HG03196 (cell line): ENCODE measurements at regions not wholly inside any gene's neighbourhood (a gene's known extent, or its start where the extent isn't known, plus 50 kb on each side); places are given as distances from the start of the nearest gene placed in this dataset.

Experiments
- ATAC-seq: cut with Tn5 transposase; IDR thresholded peaks from one replicate; pipeline ENCODE4 v1.9.1; 2021; ENCODE audit not compliant: unreplicated experiment

DNA sequence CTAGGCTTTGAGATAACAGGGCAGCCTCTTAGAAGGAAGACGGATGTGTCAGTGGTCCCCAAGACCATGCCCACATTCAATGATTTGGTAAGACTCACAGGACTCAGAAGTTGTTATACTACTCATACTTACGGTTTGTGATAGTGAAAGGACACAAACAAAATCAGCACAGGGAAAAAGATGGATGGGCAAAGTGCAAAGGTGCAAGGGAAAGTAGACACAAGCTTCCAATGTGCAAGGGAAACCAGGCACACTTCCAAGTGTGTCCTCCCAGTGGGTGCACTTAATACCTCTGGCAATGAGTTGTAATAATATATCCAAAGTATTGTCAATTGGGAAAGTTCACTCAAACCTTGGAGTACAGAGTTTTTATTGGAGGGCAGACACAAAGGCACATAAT, 53.8 kb upstream of the VCX start:
- ATAC-seq = no peak

DNA sequence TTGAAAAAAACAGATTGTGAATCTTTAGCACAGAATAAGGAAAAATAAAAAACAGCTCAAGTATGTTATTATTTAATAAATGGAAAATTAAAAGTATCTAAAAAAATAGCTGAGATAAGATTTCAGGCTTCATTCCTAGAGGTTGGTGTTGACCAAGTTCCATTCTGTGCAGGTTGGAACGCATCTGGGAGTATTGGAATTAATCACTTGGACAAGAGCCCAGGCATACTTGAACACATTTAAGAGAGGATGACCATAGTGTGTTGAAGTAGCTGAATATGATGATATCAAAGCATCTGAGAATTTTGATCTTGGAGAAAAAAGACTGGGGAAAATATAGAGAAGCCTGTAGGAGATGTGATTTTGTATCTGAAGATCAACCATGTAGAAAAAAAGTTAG, 54.6 kb upstream of the VCX start:
- ATAC-seq = no peak

DNA sequence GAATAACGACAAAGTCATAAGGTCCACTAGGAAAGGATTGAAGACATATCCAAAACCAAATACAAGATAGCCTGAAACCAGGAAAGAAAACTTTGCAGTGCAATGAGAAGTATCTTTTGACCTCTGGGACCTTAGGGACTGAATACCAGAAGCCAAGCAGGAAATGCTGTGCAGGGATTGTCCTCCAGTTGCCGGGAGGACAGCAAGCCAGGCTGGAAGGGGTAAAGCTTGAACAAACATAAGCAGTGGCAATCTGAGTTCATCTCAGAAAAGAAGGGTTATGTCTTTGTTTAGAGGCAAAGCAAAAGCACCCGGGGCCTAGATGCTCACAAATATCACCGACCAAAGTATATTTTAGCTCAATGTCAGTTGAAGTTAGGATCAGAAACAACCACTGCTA, 55.3 kb upstream of the VCX start:
- no peak for ATAC-seq

DNA sequence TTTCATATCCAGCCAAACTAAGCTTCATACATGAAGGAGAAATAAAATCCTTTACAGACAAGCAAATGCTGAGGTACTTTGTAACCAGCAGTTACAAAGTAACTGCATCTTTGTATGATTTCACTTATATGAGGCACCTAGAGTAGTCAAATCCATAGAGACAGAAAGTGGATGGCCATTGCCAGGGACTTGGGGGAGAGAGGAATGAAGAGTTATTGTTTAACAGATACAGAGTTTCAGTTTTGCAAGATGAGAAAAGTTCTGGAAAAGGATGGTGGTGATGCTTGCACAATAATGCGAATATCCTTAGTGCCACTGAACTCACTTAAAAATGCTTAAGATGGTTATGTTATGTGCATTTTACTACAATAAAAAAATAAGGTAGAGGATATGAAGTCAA, 58.4 kb upstream of the VCX start:
- no peak for ATAC-seq

DNA sequence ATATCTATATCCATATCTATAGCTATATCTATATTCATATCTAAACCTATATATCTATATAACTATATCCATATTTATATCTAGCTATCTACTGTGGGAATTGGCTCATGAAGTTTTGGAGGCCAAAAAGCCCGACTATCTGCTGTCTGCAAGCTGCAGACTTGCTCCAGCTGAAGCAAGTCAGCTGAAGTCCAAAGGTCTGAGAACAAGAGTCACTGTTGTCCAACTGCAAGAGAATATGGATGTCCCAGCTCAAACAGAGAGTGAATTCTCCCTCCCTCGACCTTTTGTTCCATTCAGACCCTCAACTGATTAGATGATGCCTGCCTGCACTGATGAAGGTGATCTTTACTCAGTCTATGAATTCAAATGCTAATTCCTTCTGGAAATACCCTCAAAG, 63.3 kb upstream of the VCX start:
- no peak for ATAC-seq

DNA sequence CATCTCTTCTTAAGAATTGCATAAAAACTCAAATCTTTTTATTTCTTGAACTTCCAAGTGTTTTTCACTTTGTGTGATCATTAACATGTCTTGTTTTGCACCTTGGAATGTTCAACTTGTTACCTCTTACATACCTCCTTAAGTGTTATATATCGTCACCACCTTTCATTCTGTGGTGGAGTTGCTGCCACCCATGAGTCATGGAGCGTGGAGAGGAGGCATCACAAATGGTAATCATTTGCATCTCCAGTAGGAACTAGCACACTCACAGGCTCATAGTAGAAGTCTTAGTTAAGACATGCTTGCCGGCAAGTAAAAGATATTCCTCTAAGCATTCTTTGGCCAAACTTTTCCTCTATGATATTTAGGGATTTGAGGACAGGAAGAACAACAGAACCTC, 67.0 kb upstream of the VCX start:
- ATAC-seq = no peak

DNA sequence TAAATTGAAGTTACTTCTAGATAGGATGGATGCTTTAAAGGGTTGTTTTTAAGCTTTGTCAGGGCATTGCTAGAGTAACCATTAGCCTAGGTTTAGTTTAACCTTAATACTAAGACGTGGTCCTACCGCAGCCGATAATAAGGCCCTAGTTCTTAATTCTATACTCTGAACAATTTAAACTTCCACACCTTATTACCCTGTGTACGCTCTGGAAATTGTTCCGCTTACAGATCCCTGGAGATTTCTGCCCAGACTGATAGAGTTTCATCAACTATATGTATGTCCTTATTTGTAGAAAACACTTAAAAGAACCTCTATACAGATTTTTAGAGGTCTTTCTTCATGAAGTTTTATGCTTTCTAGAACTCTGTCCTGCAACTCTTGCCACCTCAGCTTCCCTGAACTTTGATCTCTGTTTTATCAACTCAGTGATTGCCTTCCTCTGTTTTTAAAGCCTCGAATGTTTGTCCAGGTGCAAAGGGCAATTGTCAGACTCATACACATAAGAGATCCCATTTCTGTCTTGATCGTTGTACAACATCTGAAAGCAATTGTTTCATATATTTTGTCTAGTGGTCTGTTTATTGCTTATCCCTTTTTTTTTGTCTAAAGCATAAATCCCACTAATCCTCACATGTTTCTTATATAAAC, 71.1 kb upstream of the VCX start:
- no peak for ATAC-seq

DNA sequence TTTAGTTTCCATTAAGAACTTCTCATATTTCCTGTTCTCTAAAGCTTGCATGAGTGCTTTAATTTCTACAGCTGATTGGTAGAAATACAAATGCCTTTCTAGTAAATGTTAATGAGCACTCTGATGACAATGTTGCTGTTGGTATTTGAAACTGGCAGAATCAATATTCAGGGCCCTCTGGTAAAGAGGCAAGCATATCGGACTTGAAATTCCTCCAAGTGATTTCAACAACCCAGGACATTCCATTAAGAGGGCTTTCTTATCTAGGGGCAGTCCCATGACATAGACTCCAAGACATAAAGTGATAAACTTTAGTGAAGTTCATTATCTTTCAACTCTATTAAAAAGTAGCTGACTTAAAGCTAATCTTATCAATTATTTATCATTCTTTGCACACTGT, 83.1 kb upstream of the VCX start:
- no peak for ATAC-seq

DNA sequence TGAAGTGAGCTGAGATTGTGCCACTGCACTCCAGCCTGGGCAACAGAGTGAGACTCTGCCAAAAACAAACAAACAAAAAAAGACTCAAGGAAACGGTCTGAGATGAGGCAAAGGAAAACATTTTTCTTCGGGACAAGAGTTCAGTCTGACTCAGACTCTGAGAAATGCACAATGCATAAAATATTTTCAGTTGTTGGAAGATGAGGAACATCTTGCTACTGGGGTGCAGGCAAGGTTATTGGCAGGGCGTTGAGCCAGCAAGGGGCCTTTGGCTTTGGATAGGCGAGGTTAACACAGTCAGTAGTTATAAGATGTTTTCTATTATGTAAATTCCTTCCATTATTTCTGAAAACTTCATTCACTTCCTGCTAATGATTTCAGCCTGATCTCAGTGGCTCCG, 96.1 kb upstream of the VCX start:
- ATAC-seq = no peak

DNA sequence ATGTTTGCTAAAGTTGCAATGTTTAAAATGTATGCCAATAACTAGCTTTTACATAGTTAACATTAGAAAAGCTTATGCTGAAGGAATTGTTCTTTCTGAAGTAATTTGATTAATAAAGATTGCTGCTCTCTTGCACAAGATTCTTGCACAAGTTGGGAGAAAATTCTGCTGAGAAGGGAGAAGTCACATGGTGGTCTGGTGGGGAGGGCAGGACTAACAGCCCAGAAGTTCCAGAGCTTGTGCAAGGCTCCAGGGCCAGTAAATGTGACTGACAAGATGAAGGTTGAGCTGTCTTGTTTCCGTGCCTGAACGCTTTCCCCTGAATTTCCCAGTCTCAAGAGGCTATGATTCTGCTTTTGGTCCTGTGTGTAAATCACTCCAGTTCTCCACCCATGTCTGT, 112.9 kb upstream of the VCX start:
- no peak for ATAC-seq

DNA sequence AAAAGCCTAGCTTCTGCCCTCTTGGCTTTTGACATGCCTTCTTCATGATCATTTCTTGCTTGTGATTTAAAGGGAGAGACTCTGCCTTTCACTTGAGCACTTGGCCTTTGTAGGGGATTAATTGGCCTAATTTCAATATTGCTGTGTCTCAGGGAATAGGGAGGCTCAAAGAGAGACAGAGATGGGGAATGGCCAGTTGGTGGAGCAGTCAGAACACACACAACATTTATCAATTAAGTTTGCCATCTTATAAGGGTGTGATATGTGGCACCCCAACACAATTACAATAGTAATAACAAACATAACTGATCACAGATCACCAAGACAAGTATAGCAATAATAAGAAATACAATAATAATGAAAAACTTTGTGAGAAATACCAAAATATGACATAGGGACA, 122.5 kb upstream of the VCX start:
- no peak for ATAC-seq

DNA sequence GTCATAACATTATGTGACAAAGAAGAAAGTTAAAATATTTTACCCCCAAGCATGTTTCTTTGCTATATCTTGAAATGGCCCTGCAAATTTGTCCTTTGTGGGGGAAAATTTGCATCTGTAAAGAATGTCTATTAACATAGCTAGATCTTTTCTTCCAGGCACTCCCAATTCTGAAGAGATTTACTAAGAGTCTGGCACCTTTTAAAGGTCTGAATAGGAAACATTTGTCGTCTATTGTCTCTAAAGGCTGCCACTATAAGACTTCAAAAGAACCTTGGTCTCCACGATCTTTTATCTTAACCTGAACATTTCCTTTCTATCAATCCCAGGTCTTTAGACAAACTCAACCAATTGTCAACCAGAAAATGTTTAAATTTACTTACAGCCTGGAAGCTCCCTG, 128.6 kb upstream of the VCX start:
- no peak for ATAC-seq

DNA sequence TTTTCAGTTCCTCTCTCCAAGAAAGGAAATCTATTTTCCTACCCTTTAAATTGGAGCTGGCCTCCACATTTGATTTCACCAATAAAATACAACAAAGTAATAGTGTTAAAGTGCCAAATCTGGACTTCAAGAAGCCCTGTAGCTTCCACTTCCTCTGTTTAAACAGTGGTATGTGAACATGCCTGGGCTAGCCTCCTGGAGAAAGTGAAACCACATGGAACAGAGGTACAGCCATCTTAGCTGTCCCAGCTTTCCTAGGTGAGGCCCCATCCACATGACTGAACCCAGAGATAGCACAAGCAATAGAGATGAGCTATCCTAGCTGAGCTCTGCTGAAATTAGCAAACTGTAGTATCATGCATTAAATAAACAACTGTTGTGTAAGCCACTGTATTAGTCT, 131.8 kb upstream of the VCX start:
- no peak for ATAC-seq

DNA sequence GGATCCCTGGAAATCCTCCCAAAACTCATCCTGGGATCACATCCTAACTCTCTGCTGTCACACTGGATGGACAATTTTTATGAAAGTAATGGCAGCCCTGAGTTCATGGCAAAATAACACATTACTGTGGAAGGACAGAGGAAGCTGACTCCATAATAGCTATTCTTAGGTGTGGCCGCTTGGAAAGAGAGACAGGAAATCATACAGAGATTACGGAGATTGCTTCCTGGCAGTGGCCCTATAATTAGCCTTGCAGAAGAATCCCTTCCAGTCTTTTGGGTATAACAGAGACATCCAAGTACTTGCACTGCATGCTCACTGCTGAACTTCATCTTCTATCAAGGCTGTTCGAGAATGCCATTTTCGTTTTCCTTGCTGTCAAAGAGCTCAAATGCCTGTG, 133.1 kb upstream of the VCX start:
- ATAC-seq = no peak

DNA sequence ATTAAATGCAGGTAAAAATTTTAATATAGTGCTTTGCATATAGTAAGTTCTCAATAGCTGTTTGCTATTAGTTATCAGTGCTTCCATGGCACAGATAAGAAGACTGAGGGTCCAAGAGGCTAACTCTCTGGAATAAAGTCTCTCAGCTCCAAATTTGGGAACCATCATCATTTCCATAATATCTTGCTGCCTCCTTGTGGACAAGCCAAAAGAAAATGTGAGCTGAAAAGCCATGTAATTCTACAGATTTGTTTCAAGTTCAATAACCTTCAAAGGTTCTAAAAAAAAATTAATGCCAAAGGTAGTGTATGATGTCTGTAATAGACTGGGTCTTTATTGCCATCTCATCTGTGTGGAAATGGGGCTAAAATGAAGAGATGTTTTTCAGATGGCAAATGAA, 136.9 kb upstream of the VCX start:
- ATAC-seq = no peak

DNA sequence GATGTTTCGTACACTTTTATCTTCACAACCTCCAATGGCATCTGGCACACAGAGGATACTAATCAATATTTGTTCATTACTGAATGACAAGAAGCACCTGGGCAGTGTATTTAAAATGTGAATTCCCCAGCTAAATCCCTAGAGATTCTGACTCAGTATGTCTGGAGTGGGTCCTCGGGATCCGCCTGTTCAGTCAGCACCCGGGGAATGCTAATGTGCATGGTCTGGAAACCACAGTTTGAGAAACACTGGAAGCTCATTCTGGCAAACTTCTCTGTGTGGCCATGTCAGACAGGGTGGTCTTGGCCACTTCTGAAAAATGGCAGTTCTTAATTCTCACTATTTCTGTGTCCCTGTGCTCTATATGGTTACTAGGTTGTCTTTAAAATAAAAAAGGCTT, 138.8 kb upstream of the VCX start:
- ATAC-seq = no peak

DNA sequence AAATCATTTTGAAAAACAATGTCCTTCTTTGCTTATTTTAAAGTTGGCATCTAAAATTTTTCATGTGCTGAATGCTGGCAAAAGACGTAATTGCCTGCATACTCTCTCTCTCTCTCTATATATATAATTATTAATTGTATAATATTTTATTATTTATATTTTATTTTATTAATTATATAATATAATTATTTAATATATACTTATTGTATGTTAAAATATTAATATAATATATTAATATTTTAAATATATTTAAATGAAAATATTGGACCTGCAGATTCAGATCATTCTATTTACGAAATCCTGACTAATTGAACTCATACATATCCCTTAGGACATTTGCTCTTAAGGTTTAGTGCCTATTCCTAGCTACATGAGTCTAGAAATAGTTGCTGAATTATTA, 144.7 kb upstream of the VCX start:
- no peak for ATAC-seq

DNA sequence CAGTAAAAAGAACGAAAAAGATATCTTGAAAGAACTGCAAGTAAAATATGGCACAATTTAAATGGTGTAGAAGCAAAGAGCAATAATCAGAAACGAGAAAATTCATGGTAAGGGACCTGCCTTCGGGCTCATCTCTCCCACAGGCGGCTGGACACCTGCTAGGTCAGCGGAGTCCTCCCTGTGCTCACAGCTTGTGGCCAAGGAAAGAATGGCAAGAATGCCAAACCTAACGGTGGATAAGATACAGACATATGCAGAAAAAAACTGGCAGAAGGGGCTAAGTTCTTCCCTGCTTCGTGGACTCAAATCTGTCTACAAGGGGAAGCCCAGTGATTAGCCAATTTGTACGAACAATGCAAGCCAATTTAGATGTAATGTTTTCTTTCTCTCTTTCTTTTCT, 152.1 kb upstream of the VCX start:
- ATAC-seq = no peak

DNA sequence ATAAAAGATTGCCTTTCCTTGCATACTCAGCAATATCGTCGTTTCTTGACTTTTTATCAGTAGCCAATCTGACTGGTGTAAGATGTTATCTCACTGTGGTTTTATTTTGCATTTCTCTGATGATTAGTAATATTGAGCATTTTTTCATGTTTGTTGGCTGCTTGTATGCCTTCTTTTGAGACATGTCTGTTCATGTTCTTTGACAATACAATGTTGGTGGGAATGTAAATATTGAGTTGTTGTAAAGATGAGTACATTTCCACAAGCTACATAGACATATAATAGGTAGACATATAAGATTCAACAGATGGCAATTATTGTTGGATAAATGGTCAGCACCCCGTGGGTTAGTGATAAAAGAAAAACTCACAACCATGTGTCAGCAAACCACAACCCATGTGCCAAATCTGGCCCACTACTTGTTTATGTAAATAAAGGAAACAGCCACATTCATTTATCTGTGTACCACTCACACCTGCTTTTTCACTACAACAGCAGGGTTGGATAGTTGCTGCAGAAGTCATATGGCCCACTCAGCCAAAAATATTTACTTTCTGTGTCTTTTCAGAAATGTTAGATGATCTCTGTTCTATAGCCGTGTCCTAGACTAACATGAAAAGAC, 153.1 kb upstream of the VCX start:
- ATAC-seq = no peak

DNA sequence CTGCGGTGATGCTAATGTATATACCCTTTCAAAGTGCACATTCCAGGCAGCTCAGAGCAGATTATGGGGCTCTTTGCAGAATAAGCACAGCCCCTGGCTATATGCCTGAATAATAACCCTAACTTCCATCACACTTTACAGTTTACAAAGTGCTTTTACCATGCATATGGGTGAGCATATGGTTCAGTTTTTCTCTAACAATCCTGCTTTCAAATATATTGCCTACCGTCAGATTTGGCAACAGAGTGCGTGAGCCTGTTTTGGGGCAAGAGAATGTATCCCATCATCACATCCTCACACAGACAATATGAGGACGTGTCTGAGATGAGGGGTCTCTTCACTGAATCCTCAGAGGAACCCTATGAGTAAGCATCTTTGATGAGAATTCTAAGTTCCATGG, 162.8 kb upstream of the VCX start:
- no peak for ATAC-seq

DNA sequence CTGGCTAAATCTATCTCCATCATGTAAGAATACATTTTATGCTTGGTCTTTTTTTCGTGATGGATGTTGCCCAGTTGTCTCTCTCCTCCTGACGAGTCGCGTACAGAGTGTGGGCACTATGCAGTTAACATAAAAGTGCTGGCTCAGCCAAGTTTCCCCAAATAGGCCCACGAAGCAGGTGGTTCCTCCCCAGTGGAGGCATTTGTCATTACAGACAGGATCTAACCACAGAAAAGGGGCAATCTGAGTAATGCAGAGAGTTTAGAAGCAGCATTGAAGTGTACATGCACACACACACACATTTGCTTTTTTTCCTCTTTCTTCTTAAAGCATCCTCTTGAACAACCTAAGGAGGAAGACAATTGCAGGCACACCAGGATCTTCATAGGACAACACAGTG, 188.7 kb upstream of the VCX start:
- no peak for ATAC-seq

DNA sequence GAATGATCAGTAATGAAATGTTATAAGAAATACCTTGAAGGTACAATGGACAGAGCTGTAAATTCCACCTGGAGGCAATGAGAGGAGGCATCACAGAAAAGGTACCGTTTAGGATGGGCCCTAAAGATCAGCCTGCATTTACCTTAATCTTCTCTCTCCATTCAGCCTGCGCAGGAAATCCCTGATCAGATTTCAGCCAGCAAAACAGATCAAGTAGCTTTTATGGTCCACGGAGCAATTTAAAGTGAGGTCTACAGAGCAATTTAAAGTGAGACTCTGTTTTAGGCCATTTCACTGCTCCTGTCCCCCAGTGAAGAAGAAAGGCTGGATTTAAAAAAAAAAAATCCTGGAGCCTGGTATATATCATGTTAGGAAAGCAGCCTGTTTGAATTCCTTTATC, 195.1 kb upstream of the VCX start:
- no peak for ATAC-seq

DNA sequence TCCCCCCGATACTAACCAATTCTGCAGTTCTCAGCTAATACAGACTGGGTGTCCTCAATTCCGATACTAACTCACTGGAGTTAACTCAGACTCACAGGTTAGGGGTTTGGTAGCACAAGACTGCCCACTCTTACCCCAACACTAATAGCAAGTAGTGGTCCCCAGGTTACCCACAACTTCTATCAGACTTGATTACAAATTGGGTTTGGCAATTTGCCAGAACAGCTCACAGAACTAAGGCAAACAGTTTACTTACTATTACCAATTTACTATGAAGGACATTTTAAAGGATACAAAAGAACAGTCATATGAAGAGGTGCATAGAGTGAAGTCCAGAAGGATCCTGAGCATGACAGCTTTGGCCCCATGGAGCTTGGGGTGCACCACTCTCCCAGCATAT, 201.8 kb upstream of the VCX start:
- ATAC-seq = no peak
